ENCODE measurements at regions not wholly inside any gene's neighbourhood (a gene's known extent, or its start where the extent isn't known, plus 50 kb on each side); places are given as distances from the start of the nearest gene placed in this dataset.

GRCh38 chrX:115462406-115462805 lies 98.6 kb upstream of the PLS3 start:
- TF ChIP-seq CTCF (conservative IDR thresholded peaks at IDR 0.05; ENCODE audit: low read depth, low read length) (no peak), EZH2 (IDR thresholded peaks at IDR 0.05; ENCODE audit: low read length, unreplicated experiment) (no peak)

Data from PC-3 (cell line).